HG03095 (cell line): ENCODE measurements at regions not wholly inside any gene's neighbourhood (a gene's known extent, or its start where the extent isn't known, plus 50 kb on each side); places are given as distances from the start of the nearest gene placed in this dataset.
"Not testable (repeated sequence)": the region's sequence is repeated elsewhere in the genome, so short reads cannot be mapped to it uniquely, and the experiment has no call there.

Experiments
- ATAC-seq: cut with Tn5 transposase; IDR thresholded peaks from one replicate; pipeline ENCODE4 v1.9.1; 2021; ENCODE audit warnings: moderate library complexity; ENCODE audit not compliant: unreplicated experiment

DNA sequence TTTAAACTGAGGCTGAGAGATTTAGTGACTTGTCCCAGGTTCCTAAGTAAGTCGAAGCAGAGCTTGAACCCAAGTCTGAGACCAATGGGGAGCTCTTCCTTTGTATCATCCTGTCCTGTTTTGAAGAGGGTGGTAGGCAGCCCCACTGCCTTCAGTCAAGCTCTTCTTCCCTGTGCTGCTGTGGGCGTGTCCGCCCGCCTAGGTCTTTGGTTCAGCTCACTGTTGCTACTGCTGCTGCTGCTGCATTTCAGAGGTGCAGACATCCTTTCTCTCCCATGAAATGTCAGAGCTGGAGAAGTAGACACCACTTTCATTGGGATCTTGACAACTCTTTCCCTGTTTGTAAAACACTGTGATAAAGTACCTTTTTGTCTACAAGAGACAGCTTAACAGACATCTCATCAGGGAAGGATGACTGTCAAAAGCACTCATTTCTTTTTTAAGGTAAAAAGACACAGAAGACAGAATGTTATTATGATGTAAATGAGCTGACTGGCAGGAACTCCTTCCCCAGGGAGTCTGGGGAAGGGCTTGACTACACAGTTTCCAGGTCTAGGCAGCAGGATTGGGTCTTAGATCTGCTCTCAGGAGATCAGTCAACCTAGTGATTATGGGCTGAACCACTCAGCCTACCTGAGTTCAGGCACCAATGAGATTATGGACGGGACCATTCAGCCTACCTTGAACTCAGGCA is 91.7 kb upstream of the TRIB2 start:
- no peak for ATAC-seq

- not testable (repeated sequence) for ATAC-seq
Measured at GRCh38 chr2:12628541-12628940, 88.2 kb upstream of the TRIB2 start.

DNA sequence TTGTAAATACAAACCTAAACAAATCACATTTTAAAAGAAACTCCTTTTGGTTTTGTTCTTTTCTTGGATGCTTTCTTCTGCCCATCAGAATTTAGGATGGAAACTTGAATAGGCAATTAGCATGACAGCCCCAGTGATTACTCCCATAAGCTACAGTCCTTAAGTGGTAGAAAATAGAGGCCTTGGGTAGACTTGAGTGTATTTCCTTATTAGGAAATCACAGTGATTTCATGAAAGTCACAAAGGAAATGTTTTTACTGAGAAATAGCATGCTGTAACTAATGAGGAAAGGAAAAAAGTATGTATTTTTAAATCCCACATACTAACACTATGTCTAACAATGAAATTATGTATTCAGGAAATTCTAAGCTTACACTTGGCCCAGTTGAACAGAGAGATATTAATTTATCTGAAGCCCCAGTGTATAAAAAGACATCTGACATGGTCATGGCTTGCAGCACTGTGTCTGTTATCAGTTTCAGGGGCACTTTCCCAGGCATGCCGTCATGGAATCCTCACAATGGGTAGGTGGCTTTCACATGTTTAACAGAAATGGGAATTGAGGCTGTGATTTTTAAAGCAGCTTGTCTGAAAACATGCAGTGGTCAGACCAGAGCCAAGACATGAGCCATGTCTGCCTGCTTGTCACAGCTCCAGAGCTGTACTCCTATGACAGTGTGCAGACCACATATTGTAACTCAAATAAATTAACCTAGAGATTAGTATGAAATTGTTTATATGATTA is 79.7 kb upstream of the TRIB2 start:
- no peak for ATAC-seq

- no peak for ATAC-seq
Measured at GRCh38 chr2:12637754-12638153, 79.0 kb upstream of the TRIB2 start.

- ATAC-seq, result no peak
Measured at GRCh38 chr2:12641441-12641840, 75.3 kb upstream of the TRIB2 start.

DNA sequence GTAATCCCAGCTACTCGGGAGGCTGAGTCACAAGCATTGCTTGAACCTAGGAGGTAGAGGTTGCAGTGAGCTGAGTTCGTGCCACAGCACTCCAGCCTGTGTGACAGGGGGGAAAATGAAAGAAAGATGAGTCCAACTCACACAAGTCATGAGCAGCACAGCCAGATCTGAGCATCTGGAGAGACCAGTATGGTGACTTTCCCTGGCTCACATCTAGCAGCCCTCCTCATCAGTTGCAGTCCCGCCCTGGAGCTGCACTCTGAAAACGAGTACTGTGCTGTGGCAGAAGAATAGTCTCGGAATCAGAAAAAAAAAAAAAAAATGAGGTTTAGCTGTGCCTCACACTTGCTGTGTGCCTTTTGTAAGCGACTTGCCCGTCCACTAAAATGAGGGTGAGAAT is 74.4 kb upstream of the TRIB2 start:
- no peak for ATAC-seq

- ATAC-seq, result no peak
Measured at GRCh38 chr2:12642859-12643258, 73.9 kb upstream of the TRIB2 start.

GRCh38 chr2:12649602-12650400 is 66.9 kb upstream of the TRIB2 start:
- no peak for ATAC-seq

GRCh38 chr2:12651641-12652040 is 65.1 kb upstream of the TRIB2 start:
- ATAC-seq, result no peak

DNA sequence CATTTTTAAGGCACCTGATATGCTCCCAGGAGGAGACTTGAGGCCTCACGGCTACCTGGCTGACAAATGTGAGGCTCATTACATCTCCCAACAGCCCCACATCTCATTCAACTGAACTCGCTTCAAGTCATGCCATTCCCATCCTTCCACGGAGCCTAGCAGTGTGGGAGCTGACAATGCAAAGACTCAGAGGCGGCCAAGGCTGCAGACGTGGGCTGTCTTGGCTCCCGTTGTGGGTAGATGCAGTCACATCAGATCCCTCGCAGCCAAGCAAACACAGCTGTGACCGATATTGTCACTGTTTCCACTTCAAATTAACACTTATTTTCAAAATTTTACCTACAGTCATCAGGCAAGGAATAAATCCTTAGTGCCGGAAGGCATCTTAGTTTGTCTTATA is 64.0 kb upstream of the TRIB2 start:
- no peak for ATAC-seq

GRCh38 chr2:12657560-12657959 is 59.2 kb upstream of the TRIB2 start:
- no peak for ATAC-seq

DNA sequence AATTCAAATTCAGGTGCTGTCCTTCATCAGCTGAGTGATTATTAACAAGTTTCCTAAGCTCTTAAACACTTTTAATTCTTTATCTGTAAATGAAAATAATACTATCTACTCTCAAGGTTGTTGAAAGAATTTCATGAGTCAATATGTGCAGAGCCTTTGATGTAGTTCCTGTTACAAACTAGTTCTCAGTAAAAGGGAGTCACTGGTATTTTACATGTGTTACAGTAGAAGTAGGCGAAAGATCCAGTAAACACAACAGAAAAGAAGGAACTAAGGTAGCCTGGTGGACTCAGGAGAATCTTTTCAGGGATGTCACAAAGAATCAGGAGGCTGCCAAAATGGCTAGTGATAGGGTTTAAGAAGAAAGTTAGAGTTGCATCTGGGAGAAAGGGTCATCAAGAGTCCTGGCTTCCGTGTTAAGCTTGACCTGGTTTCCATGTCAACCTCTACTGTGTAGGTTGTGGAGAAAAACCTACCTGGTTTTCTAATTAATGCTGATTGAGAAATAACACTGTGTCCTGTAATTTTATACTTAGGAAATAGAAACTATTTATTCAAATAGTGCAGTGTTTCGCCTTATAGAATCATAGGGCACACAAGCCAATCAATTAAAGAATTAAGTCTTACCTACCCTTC is 58.3 kb upstream of the TRIB2 start:
- ATAC-seq, result no peak

GRCh38 chr2:12661489-12661888 is 55.2 kb upstream of the TRIB2 start:
- ATAC-seq, result no peak

DNA sequence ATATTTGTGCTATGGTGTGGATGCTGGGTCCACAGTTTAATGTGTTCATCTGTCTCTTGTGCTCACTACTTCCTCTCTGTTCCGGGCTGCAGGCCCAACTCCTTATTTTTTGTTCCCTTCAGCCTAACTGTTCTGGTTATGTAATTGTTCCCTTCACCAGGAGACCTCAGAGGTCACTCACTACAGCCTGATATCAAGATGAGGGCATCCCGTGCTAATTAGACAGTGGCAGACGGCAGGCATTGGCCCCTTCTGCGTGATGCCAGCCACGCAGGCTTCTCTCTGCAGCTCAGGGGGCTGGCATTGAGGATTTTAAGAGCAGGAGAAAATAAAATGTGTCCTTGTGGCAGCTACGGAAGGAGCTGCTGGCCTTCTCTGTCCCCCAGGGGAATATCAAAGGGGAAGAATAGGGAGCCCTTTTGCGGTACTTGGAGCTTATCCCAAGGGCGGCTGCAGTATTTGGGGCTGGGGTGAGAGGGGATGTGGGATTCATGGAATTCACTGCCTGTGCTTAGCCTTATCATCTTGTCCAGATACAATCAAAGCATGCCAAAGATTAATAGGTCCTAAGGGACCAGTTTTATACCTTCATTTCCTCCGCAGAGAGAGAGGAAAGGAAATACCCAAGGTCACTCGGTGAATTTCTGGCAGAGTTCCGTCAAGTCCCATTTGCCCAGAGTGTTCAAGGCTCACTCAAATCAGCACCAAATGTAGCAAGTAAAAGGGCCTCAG is 53.3 kb upstream of the TRIB2 start:
- ATAC-seq, result no peak

DNA sequence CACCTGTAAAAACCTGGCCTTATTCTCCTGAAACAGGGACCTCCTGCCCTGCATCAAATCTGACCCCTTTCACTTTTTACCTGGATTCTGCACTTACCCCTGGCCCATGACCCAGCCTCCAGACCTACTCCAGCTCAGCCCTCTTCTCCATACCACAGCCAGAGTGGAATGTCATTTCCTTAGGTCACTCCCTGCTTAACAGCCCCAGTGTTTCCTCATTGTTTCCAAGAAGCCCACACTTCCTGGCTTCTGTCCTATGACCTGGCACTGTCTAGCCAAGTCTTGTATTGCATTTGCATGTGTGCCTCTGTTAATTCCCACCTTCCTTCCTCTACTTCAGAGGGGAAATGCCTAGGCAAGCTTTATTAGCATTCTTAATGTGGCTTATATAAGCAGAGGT is 51.4 kb upstream of the TRIB2 start:
- ATAC-seq, result no peak

DNA sequence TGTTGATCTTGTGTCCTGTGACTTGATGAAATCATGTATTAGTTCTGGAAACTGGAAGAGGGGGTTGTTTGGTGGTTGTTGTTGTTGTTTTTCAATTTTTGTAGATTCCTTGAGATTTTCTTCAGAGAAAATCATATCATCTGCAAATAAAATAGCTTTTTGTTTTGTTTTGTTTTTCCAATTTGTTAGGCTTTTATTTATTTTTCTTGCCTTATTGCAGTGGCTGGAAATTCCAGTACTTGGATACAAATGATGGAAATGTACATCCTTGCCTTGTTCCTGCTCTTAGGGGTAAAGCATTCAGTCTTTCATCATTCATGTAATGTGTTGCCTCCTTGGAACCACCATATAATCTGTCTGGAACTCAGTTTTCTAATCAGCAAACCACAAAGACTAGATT is 50.3 kb upstream of the TRIB2 start:
- ATAC-seq, result no peak
